ENCODE measurements at regions not wholly inside any gene's neighbourhood (a gene's known extent, or its start where the extent isn't known, plus 50 kb on each side); places are given as distances from the start of the nearest gene placed in this dataset.
A peak's percentile ranks its signal among the peaks of the same experiment; 100 is the strongest.
"Not testable (repeated sequence)": the region's sequence is repeated elsewhere in the genome, so short reads cannot be mapped to it uniquely, and the experiment has no call there.

GRCh38 chr6:13874191-13874549 lies 50.6 kb upstream of the RNF182 start:
- no peak for DNase-seq (ENCODE audit: low read depth)

DNA sequence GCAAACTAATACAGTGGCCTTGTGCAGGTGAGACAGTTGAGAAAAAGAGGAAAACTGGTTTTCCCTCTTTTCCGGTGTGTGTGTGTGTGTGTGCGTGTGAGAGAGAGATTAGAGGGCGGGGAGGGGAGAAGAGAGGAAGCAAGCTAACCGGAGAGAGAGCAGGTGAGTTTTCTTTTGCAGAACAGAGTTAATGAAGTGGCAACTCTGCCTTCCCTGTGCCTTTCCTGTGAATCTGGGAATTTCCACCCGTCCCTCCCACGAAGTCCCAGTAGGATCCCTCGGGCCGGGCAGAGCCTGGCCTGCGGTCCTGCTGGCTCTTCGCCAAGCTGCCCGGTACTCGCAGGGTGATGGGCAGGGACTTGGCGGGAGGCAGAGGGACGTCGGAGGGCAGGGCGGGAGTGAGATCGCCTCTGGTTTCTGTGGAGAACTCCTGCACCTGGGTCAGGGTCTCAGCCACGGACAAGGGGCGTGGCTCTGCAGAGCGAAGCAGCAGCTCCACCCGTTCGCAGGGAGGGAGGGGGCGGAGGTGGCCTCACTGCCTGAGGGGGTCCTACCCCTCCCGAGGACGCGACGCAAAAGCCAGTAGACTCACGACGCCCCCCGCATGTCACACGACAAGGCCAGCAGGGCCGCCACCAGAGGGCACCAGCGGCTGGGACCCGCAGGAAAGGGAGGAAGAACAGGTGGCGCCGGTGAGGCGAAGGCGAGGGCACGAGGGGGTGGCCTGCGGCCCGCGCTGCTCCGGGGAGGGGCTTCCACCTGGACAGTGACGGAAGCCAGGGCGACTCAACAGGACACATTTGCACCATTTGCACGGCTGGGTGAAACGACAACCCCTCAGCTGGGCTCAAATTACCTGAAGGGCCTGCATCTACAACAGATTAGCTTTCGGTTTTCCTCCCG lies 51.2 kb upstream of the RNF182 start:
- peak; percentile 70 for DNase-seq (ENCODE audit: low read depth)

GRCh38 chr6:13872681-13873080 lies 52.1 kb upstream of the RNF182 start:
- DNase-seq (ENCODE audit: low read depth) = no peak

GRCh38 chr6:13872006-13872405 lies 52.7 kb upstream of the RNF182 start:
- not testable (repeated sequence) for DNase-seq (ENCODE audit: low read depth)

DNA sequence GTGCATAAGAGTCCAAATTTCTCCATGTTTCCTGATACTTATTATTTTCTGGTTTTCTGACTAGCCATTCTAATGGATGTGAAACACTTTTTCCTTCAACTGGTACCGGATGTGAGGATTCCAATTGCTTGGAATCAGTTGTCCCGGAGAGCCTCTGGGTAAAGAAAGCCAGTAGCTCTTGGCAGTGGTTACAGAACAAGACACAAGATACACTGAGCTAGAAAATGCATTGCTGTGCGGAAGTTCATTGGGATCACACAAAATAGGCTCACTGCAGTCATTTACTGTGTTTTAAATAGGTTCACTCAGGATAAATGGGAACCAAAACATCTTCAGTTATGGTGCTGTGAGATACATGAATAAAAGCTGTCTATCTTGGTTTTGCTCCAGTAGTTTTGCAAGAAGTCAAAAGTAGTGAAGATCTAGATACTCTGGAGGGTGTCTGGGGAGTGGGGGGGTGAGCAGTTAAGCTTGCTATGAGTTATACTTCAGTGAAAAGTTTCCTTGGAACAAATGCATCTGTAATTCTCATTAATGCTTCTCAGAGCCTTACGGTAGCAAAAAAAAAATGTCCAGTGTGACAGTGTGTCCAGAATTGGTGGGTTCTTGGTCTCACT lies 54.4 kb upstream of the RNF182 start:
- no peak for DNase-seq (ENCODE audit: low read depth)

DNA sequence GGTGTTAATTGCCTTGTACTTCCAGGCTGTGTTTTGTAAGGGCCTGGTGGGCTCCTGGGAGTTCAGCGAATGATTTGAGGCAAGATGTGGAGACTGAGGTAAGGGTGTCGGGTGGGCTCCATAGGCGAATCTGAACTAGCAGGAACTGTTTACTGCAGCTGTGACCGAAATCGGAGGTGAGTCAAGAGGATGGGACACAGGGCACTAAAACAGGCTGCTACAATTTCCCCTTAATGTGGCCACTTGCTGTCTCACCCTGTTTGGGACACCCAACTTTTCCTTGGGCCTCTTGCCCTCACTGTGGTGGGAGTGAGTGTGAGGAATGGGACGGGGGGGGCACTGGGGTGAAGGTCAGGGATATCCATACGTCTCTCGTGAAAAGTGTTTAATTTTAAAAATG lies 53.9 kb upstream of the MCUR1 start:
- no peak for DNase-seq (ENCODE audit: low read depth)

DNA sequence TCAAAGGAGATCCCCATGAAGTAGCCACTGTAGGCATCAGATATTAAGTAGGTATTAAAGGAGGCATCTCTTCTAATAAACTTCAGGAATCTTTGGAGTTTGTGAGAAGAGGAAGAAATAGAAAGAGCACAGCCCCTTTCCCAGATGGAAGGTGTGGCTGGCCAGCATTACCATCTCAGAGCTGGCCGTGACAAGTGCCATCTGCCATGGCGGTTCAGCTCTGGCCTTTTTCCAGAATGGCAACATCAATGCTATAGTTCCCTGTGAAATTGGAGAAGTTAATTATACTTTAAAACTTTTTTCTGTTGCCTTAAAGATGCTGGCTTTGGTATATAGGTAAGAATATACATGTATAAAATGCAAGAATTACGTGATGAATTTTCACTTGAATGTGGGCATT lies 51.9 kb upstream of the MCUR1 start:
- DNase-seq (ENCODE audit: low read depth) = no peak

- no peak for DNase-seq (ENCODE audit: low read depth)
Measured at GRCh38 chr6:13865141-13865540, 50.8 kb upstream of the MCUR1 start.

GRCh38 chr6:13864669-13865068 lies 50.3 kb upstream of the MCUR1 start:
- not testable (repeated sequence) for DNase-seq (ENCODE audit: low read depth)

Data from M059J (cell line).